H1 (cell line): ENCODE measurements at regions not wholly inside any gene's neighbourhood (a gene's known extent, or its start where the extent isn't known, plus 50 kb on each side); places are given as distances from the start of the nearest gene placed in this dataset.

Experiments
- CTCF ChIA-PET: fragments of 300-600 bp; sonication (Branson Sonifier 250); formaldehyde crosslinking; loops from one replicate; lab custom pipeline; 2021; ENCODE audit not compliant: partially characterized antibody; lab: Charles Lee
- POLR2A ChIA-PET: fragments of 300-600 bp; sonication (Branson Sonifier 250); formaldehyde crosslinking; loops from one replicate; lab custom pipeline; 2021; ENCODE audit warnings: inconsistent platforms; ENCODE audit not compliant: partially characterized antibody; lab: Charles Lee
- DNase-seq, 2 experiments: peaks; one replicate each; pipeline versions ENCODE4 v3.0.0 to v3.0.0-alpha.2; 2010 to 2022; ENCODE audit warnings: low spot score in 2 of 2, low read depth in 1 of 2, mixed read lengths in 1 of 2
- FAIRE-seq: peaks from 2 replicates; lab custom pipeline; 2011; peaks lifted over from hg19 to GRCh38; lab: Jason Lieb, UNC
- H2AFZ ChIP-seq: 2 replicates; pipeline ENCODE4 v1.8.1; 2012; ENCODE audit warnings: low read length, inconsistent platforms
- H2AK5ac ChIP-seq: 2 replicates; pipeline ENCODE4 v1.6.1; 2013; ENCODE audit warnings: low read depth, low read length
- H2BK120ac ChIP-seq: replicated peaks from 2 replicates; pipeline ENCODE3; 2013; ENCODE audit warnings: low read depth, low read length, inconsistent platforms
- H2BK12ac ChIP-seq: 2 replicates; pipeline ENCODE4 v1.6.1; 2013; ENCODE audit warnings: low read depth, low read length
- H2BK15ac ChIP-seq: 2 replicates; pipeline ENCODE4 v1.6.1; 2013; ENCODE audit warnings: low read length
- H2BK20ac ChIP-seq: 2 replicates; pipeline ENCODE4 v1.6.1; 2013; ENCODE audit warnings: low read length
- H2BK5ac ChIP-seq: 2 replicates; pipeline ENCODE4 v1.6.1; 2013; ENCODE audit warnings: low read depth, low read length
- H3K14ac ChIP-seq: 2 replicates; pipeline ENCODE4 v1.6.1; 2013; ENCODE audit warnings: inconsistent platforms; ENCODE audit not compliant: insufficient read length
- H3K18ac ChIP-seq: 2 replicates; pipeline ENCODE4 v1.6.1; 2013; ENCODE audit warnings: low read length; ENCODE audit errors: extremely low read depth
- H3K23ac ChIP-seq: 2 replicates; pipeline ENCODE4 v1.6.1; 2013; ENCODE audit warnings: inconsistent platforms; ENCODE audit not compliant: insufficient read length
- H3K23me2 ChIP-seq: 2 replicates; pipeline ENCODE4 v1.6.1; 2013; ENCODE audit warnings: low read depth, low read length
- H3K27ac ChIP-seq: 2 replicates; pipeline ENCODE4 v1.6.1; 2011; ENCODE audit warnings: low read depth, low read length, inconsistent platforms
- H3K27me3 ChIP-seq, 4 experiments: replicated peaks in 1 of 4; 1 replicate in 1 of 4; 2 replicates in 3 of 4; pipeline versions ENCODE4 v1.6.1 to v1.8.1; 2011 to 2013; ENCODE audit warnings: low read length in 3 of 4, mild to moderate bottlenecking in 3 of 4, inconsistent platforms in 2 of 4, mixed read lengths in 2 of 4, moderate library complexity in 1 of 4; ENCODE audit not compliant: control insufficient read depth in 3 of 4, insufficient read depth in 3 of 4; ENCODE audit errors: extremely low read depth in 1 of 4
- H3K36me3 ChIP-seq, 4 experiments: 2 replicates each; pipeline versions ENCODE4 v1.6.1 to v1.8.1; 2011 to 2013; ENCODE audit warnings: mild to moderate bottlenecking in 4 of 4, low read length in 3 of 4, moderate library complexity in 2 of 4, control low read depth in 1 of 4, inconsistent platforms in 1 of 4; ENCODE audit not compliant: insufficient read depth in 4 of 4, control insufficient read depth in 2 of 4
- H3K4ac ChIP-seq: replicated peaks from 2 replicates; pipeline ENCODE3; 2013; ENCODE audit warnings: low read length, low read depth, mixed read lengths, inconsistent platforms; ENCODE audit not compliant: insufficient read length
- H3K4me1 ChIP-seq, 4 experiments: replicated peaks in 1 of 4; 1 replicate in 1 of 4; 2 replicates in 3 of 4; pipeline versions ENCODE4 v1.6.1 to v1.8.1; 2011 to 2013; ENCODE audit warnings: low read length in 3 of 4, inconsistent platforms in 2 of 4, mixed read lengths in 1 of 4; ENCODE audit not compliant: insufficient read depth in 4 of 4, control insufficient read depth in 3 of 4
- H3K4me2 ChIP-seq, 2 experiments: 2 replicates each; pipeline versions ENCODE4 v1.6.1 to v1.8.1; 2011 to 2013; ENCODE audit warnings: low read depth in 2 of 2, low read length in 2 of 2, control low read depth in 1 of 2, inconsistent platforms in 1 of 2, mild to moderate bottlenecking in 1 of 2; ENCODE audit not compliant: insufficient read depth in 1 of 2
- H3K4me3 ChIP-seq, 4 experiments: fragments of 200-600, 300-600 bp in 1 of 4; sonication (generic), shearing (Covaris generic), sonication (Bioruptor Twin) in 1 of 4; 2 replicates each; pipeline versions ENCODE4 v1.5.1 to v1.8.1; 2011 to 2016; ENCODE audit warnings: low read length in 4 of 4, low read depth in 3 of 4, control low read depth in 2 of 4, inconsistent platforms in 2 of 4, mild to moderate bottlenecking in 2 of 4, mixed read lengths in 1 of 4, moderate library complexity in 1 of 4; ENCODE audit not compliant: insufficient read depth in 2 of 4; ENCODE audit errors: extremely low read depth in 1 of 4
- H3K56ac ChIP-seq: replicated peaks from 2 replicates; pipeline ENCODE3; 2013; ENCODE audit warnings: low read depth, mild to moderate bottlenecking, mixed read lengths, low read length, inconsistent platforms; ENCODE audit not compliant: insufficient read length
- H3K79me1 ChIP-seq: 2 replicates; pipeline ENCODE4 v1.6.1; 2013; ENCODE audit warnings: low read depth, low read length, control low read depth
- H3K79me2 ChIP-seq, 2 experiments: 2 replicates each; pipeline versions ENCODE4 v1.6.1 to v1.8.1; 2012 to 2013; ENCODE audit warnings: low read length in 2 of 2, mild to moderate bottlenecking in 2 of 2, inconsistent platforms in 1 of 2; ENCODE audit not compliant: insufficient read depth in 2 of 2, control insufficient read depth in 1 of 2
- H3K9ac ChIP-seq, 4 experiments: replicated peaks in 1 of 4; 1 replicate in 1 of 4; 2 replicates in 3 of 4; pipeline versions ENCODE4 v1.6.1 to v1.8.1; 2011 to 2013; ENCODE audit warnings: low read depth in 3 of 4, low read length in 3 of 4, control low read depth in 2 of 4, mild to moderate bottlenecking in 2 of 4, moderate library complexity in 2 of 4, inconsistent platforms in 1 of 4; ENCODE audit errors: extremely low read depth in 1 of 4
- H3K9me3 ChIP-seq, 2 experiments: 2 replicates each; pipeline versions ENCODE4 v1.6.1 to v1.8.1; 2012 to 2013; ENCODE audit warnings: mild to moderate bottlenecking in 2 of 2, moderate library complexity in 2 of 2, control low read depth in 1 of 2, inconsistent platforms in 1 of 2, low read depth in 1 of 2, low read length in 1 of 2, mixed read lengths in 1 of 2; ENCODE audit not compliant: insufficient read depth in 2 of 2
- H4K20me1 ChIP-seq, 2 experiments: replicated peaks in 1 of 2; 2 replicates each; pipeline versions ENCODE3 to v1.8.1; 2011 to 2013; ENCODE audit warnings: inconsistent platforms in 2 of 2, low read length in 2 of 2, mild to moderate bottlenecking in 1 of 2; ENCODE audit not compliant: insufficient read depth in 2 of 2, control insufficient read depth in 1 of 2
- H4K5ac ChIP-seq: 2 replicates; pipeline ENCODE4 v1.6.1; 2013; ENCODE audit warnings: low read length, low read depth, mixed read lengths, inconsistent platforms; ENCODE audit not compliant: insufficient read length
- H4K8ac ChIP-seq: 2 replicates; pipeline ENCODE4 v1.8.0; 2013; ENCODE audit warnings: mild to moderate bottlenecking, moderate library complexity, low read length, inconsistent platforms; ENCODE audit not compliant: insufficient read depth; ENCODE audit errors: extremely low read depth
- H4K91ac ChIP-seq: replicated peaks from 2 replicates; pipeline ENCODE3; 2013; ENCODE audit warnings: low read length, mixed read lengths, inconsistent platforms; ENCODE audit not compliant: insufficient read length
- HDAC2 ChIP-seq, 2 experiments: fragments of 300-600 bp in 1 of 2; sonication (generic) in 1 of 2; IDR thresholded peaks; 2 replicates each; pipeline ENCODE4 v1.6.1; 2011 to 2012; ENCODE audit warnings: low read depth in 2 of 2, low read length in 2 of 2, mild to moderate bottlenecking in 2 of 2, moderate library complexity in 2 of 2, borderline replicate concordance in 1 of 2, inconsistent platforms in 1 of 2
- PHF8 ChIP-seq: fragments of 200-600 bp; sonication (generic); conservative IDR thresholded peaks from 2 replicates; pipeline ENCODE4 v1.7.1; 2012; ENCODE audit warnings: low read depth, mild to moderate bottlenecking, inconsistent platforms, low read length, moderate library complexity
- RFX5 ChIP-seq: IDR thresholded peaks from 2 replicates; pipeline ENCODE4 v1.6.1; 2011; ENCODE audit warnings: low read depth, low read length, improper control_type of control experiment, borderline replicate concordance
- SP1 ChIP-seq: IDR thresholded peaks from 2 replicates; pipeline ENCODE4 v1.6.1; 2011; ENCODE audit warnings: low read depth, low read length
- SRF ChIP-seq: IDR thresholded peaks from 2 replicates; pipeline ENCODE4 v1.6.1; 2011; ENCODE audit warnings: mild to moderate bottlenecking, low read depth, low read length, moderate library complexity
- SUZ12 ChIP-seq: fragments of 200-600 bp; sonication (generic); IDR thresholded peaks from 2 replicates; pipeline ENCODE4 v1.6.1; 2012; ENCODE audit warnings: mild to moderate bottlenecking, inconsistent platforms, low read length, moderate library complexity, mixed read lengths
- TCF12 ChIP-seq: IDR thresholded peaks from 2 replicates; pipeline ENCODE4 v1.6.1; 2011; ENCODE audit warnings: low read depth, mild to moderate bottlenecking, low read length
- WGBS, 2 experiments: shearing (Covaris generic) in 1 of 2; methylation state at CpG; one replicate each; pipeline versions ENCODE4 v1.1.6 to v1.1.7; 2013 to 2015; ENCODE audit warnings: low lambda C conversion rate in 2 of 2, mixed read lengths in 2 of 2, inconsistent platforms in 1 of 2, low coverage in 1 of 2, missing lambda C conversion rate in 1 of 2; ENCODE audit not compliant: insufficient replicate concordance in 2 of 2, insufficient coverage in 1 of 2, insufficient read length in 1 of 2; ENCODE audit errors: extremely low coverage in 1 of 2, missing lambda C conversion rate in 1 of 2; 5-methylcytosine and 5-hydroxymethylcytosine counted together

- Histone ChIP-seq H2BK20ac (no peak overlapping the region), H3K79me2 (no peaks in the 10 kb centered on the region), H4K5ac (no peak overlapping the region), H2AK5ac (no peak overlapping the region), H2BK120ac (no peak overlapping the region), H3K4me2 (no peak overlapping the region), H3K27ac (no peak overlapping the region), H3K4me3 (no peak overlapping the region), H3K18ac (no peak overlapping the region), H4K20me1 (no peaks in the 10 kb centered on the region), H3K79me1 (no peaks in the 10 kb centered on the region), H3K9ac (no peak overlapping the region), H2BK15ac (no peak overlapping the region), H4K8ac (no peak overlapping the region), H2BK12ac (no peak overlapping the region), H3K4ac (no peak overlapping the region), H2AFZ (no peak overlapping the region), H3K14ac (no peak overlapping the region), H3K23me2 (no peaks in the 10 kb centered on the region), H3K23ac (no peak overlapping the region), H3K56ac (no peak overlapping the region), H3K27me3 (no peaks in the 10 kb centered on the region; a peak in 1 of 7 replicates), H2BK5ac (no peak overlapping the region), H4K91ac (no peak overlapping the region), H3K4me1 (peaks cover 0 to 2% (median under 1%) of the 10 kb centered on the region in 4 experiments; a peak in 2 of 7 replicates), H3K9me3 (no peaks in the 10 kb centered on the region), H3K36me3 (no peaks in the 10 kb centered on the region)
- TF ChIP-seq HDAC2 (IDR thresholded peaks at IDR 0.05; ENCODE audit: borderline replicate concordance in 1 of 2, low read depth in 2 of 2, low read length in 2 of 2) (no peak), SRF (no peak), SUZ12 (no peak), PHF8 (no peak), SP1 (no peak), RFX5 (no peak), TCF12 (no peak)
- CTCF ChIA-PET = interaction anchor here (0.5 to 1.8 kb wide), 3 partner anchors 18 to 843 kb away, joined by 3 read pairs; no protein-coding TSS in a partner anchor
- no peak for DNase-seq
- no peak for FAIRE-seq
- POLR2A ChIA-PET = no interaction called here
- WGBS, 2 experiments = 87% methylated on average over 2 of the region's 2 CpGs; no CpG with 5 or more reads in 1 of the 2 experiments
Observed at GRCh38 chr3:59404064-59404463, 354.2 kb upstream of the CFAP20DC start.
